Medulla oblongata (tissue), 1 donor: ENCODE measurements at regions not wholly inside any gene's neighbourhood (a gene's known extent, or its start where the extent isn't known, plus 50 kb on each side); places are given as distances from the start of the nearest gene placed in this dataset.

ENCODE experiments used
- DNase-seq: peaks from one replicate; pipeline ENCODE4 v3.0.0-alpha.2; 2015; ENCODE audit errors: extremely low spot score

DNA sequence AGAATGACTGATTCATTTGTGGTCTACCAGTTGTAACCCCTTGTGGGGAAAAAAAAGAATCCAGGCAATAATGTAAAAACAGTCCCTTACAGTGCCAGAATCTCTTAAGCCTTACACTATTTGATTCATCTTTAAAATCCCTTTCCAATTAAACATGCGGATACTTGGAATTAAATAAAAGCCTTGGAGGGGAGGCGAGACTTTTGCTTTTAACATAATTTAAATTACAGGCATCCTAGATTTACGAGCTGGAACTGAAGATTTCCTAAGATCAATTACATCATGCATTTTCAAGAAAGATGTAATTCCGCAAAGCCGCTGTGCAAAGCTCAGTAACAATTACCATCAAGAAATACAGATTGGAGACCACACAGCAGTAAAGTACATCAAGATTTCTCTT is 370.2 kb downstream of the MTRR start:
- DNase-seq, result no peak

DNA sequence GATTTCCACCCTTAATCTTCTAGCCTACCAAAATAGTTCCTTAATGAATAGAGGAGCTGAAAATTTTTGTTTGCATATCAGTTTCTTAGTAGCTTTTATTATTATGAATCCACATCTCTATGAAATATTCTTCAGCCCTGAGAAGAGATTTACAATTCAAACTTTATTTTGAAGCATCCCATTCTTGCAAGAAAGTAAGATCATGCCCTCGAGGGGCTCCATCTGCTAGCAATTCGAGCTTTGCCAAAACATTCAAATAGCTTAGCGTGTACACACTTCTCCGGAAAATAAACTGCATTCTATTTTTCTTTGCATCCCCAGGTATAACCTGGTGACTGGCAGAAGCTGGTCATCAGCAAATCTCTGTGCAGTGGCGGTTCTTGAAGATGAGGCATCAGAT is 370.7 kb downstream of the MTRR start:
- no peak for DNase-seq

DNA sequence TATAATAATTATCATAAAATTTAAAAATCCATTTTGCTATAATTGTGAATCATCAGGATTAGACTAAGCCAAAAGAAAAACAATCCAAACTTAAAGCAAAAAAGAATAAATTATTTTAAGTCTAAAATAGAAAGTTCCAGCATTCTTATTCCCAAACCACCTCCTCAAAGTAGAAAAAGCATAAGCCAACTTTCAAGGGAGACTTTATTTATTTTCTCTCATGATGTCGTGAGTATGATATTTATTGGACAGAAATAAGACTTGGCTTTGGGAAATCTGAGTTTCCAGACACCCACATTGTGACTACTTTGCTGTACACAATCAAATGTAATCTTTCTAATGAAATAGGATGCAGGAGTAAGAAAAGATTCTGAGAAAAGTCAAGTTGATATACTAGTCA is 372.1 kb downstream of the MTRR start:
- no peak for DNase-seq

DNA sequence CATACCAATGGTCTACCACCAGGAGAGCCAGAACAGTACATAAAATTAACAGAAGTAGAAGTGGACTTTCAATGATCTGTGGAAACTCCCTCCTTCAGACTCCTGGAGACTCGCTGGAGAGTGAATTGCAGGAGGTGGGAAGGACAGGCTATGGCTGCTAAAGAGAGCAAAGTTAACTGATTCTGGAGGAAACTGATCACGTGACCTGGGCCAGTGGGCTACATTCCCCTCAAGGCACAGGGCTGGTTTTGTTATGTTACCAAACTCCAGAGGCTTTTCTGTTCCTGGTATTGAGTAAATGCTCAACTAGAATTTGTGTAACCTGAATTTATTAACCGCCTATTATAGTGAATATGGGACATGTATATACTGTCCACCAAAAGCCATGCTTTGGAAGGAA is 372.6 kb downstream of the MTRR start:
- DNase-seq, result no peak

DNA sequence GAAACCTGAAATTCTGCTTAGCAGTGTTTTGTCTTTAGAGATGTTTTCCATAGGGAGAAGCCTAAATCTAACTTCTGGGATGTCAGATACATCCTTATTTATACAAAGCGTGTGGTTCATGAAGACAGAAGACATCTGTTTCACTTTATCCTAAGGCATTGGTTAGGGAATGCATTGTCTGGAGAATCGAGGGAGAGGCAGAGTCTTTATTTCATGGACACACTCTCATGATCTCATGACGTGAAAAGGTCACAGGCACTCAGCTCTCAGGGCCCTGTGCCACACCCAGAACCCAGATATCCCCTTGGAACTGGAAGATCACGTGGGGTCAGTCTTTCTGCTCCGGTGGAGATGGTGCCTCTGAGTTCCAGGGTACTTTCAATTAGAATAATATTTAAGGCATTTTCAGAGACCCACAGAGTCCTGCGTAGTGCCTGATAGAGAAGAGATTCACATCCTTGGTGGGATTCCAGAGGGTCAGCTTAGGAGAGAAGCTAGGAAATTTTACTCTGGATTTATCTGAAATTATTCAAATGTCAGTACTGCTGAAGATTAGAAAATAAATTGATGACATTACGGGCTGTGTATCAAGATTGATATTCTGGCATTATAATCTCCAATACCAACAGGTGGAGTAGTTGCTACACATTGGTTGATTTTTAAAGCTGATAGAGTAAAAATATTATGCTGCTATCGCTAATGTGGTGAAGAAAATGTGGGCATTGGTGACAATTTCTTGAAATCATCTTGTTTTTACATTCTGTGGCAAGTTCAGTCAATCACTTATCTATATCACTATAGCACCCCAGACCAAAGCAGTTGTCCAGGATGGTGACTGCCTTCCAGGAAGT is 378.3 kb downstream of the MTRR start:
- DNase-seq, result no peak

DNA sequence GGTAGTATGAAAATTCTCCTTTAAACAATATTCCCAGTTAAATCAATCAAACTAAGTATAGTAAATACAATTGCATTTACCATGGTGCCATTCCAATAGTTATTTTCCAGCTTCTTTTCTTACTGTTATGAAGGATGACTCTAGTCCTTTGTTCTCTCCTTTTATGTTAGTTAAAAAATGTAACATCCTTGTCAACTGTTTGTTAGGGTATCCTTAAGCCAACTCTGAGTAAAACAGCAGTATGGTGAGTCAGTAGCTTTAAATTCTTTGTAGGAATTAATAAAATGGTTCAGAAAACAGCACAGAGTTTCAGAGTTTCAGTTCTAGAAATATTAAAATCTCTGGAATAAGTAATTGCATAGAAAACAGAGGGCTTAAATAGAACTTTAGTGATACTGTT is 384.4 kb downstream of the MTRR start:
- no peak for DNase-seq

DNA sequence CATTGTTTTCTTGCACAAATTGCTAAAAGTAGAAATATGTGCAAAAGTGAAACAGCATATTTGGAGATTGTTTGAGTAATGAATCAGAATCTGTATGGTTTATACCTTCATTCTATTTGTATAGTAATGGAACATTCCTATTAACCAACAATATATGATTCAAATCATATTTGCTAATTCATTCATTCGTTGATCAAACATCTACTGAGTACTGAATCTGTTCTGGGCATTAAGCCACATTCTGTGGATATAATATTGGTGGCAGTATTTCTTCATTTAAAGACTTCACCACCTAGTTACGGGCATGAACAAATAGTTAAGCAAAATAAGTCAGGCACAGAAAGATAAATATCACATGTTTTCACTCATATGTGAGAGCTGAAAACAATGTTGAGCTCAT is 385.7 kb downstream of the MTRR start:
- DNase-seq, result no peak

DNA sequence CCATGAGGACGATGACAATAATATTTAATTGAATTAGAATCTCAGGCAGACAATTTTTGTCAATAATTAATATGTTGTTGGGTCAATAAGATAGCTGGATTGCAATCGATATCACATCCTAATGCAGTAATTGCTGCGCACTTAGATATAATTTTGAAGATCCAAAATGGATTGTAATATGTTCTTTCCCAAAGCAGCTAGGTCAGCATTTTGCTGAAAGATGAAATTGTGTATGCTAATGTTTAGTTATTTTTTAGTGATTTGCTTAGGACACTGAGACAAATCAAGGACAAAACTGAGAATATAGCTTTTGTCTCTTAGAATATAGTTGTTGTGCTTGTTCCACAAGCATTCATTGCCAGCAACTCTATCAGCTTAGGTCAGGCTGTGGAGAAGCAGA is 389.9 kb downstream of the MTRR start:
- DNase-seq, result no peak

DNA sequence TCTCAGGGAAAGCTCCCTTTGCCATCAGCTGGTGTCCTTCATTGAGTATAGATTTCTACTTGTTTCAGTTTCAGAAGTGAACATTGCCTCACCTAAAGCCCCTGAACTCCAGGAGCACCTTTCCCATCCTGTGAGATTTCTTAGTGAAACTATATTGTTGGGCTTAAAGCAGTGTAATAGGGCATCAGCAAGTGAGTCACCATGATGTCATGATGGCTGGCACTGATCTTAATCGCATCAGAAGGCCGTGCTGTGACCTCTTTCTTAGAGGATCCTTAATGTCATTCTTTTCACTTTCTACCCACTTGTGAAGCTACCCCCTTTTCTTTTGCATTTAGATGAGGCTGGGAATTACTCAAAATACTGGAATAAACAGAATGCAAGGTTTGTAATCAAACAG is 401.3 kb downstream of the MTRR start:
- no peak for DNase-seq

DNA sequence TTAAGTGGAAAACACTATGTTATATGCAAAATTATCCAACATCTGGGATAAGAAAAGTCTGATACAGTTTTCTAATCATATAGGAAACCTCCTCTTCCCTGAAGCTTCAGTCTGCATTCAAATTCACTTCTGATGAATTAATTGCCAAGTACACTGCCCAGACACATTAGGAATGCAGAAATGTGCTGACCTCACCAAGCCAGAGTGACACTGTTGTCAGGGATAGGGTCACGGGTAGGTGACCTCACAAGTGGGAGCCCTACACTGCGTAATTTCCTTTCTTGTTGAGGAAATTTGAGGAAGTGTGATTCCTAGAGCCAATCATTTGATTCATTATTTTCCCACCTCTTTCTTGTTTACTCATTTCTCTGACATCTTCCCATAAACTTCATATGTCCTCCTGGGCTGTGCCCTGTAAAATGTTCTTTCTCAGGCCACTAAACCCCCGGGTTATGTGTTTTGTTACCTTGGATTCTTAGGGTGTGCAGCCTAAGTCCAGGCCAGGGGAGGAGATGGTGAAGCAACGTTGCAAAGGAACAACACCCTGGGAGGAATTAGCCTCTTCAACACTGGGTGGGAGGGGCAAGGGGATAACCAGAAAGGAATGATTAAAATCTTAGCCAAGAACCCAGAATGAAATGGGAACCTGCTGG is 411.9 kb downstream of the MTRR start:
- no peak for DNase-seq

DNA sequence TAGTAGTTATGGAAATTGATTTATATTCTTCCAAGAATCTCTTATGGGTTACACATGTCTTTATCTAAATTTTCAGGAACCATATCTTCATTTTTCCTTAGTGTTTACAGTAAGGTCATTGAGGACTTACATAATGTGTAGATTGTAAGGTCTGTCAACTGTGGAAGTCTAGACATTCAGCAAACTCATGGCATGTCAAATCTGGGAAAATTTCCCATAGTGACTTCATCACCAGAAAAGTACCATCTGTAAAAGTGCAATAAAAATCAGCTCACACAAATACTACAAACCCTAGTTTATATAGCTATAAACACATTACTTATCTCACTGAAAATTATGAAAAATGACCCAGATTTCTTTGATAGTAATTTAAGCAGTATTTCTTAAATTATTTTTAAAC is 419.4 kb downstream of the MTRR start:
- no peak for DNase-seq

DNA sequence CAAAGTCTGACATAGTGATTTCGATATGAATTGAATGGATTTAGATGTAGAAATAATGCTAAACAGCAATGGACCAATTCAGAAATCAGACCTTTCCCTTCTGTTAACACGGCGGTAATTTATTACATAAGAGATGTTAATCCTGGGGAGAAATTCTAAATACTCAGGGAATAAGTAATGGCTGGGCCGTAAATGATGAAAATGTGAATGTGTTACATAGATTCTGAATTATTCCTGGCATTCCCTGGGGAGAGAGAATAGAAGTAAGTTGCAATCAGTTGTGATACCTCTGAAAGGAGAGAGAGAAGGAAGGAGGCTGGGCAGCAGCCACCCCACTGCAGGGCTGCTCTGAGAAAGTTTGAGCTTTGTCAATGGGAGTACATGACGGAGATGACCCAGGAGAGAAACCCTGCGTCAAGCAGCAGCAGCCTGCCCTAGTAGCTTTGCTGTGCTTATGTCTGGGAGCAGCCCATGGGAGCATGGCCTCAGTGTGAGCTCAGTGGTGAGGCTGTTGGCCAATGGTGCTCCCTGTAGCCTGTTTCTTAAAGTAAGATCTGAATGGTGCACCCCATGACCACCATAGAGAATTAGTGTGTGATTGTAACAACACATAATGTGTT is 420.1 kb downstream of the MTRR start:
- no peak for DNase-seq

DNA sequence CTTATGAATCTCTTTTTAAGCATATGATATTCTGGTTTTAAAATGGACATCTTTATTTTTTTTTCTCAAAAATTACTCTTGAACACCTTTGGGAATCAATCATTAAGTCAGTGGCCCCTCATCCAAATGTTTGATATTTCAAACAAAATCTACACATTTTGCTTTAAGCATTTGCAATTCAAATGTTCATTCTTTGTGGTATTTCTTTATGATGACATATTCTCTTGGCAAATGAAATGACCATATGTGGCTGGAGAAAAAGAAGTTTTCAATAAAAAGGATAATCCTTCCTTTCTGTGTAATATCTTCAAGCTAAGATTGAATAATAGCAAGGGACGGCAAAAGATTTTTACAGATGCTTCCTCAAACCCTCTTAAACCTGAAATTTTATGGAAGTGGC is 420.8 kb downstream of the MTRR start:
- DNase-seq, result no peak

DNA sequence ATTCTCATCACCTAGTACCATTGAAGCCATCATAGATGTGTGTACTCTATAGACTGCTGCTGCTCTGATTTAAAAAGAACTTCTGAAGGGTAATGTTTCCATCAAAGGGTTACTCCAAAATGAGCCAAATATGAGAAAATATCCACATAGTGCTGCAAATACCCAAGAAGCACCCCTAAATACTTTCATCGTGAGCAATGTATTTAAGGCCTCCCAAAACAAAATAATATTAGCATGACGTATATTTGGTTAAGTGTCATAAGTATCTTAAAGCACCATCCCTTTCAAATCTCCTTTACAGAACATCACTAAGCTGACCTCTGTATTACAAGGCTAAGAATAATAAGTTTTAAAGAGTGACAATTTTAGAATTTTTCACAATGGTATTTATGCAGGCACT is 421.8 kb downstream of the MTRR start:
- DNase-seq, result no peak

DNA sequence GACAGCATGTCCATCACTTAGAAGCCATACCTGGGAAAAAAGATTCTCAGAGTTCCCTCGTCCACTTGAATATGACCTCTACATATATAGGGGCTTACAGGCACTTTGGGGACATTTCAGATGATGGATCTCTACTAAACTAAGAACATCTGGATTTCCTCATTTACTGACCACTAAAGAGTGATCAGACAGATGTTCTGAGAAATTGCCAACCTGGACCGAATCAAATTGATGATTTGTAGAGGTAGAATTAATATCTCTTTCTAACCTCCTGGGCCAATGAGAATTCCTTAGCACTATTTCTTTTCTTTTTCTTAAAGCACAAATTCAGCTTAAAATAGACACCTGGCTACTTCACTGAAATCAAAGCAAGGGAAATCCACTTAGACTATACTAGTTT is 422.7 kb downstream of the MTRR start:
- DNase-seq, result no peak

DNA sequence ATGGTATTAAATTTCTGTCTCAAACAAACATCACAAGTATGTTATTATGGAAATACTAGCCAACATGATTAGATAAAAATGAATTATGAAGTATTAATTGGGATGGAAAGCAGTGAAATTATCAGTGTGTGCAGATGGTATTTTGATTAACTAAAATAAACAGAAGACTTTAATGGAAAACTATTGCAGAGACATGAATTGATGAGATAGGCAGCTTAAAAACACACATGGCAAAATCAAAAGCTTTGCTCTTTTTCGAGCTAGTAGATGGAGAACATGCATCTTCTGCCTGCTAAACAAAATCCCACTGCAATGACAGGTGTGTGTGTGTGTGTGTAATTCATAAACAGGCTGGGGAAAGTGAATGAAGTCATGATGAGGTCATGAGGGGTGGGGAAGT is 426.2 kb downstream of the MTRR start:
- no peak for DNase-seq

DNA sequence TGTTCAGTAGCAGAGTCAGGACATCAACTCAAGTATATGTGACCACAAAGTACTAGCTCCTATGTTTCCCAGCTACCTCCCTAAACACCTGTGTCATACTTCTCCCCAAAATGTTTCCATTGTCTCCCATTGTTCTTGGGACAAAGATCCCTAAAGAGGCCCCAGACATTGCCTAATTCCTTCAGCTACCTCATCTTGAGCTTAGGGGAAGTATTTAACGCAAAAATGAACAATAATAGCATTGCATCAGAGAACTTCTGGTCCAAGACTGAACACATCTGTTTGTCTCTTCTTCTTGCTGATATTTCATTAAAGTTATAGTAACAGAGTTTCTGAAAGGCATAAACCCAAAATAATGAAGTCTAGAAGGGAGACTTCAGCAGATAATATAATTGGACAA is 430.8 kb downstream of the MTRR start:
- no peak for DNase-seq

DNA sequence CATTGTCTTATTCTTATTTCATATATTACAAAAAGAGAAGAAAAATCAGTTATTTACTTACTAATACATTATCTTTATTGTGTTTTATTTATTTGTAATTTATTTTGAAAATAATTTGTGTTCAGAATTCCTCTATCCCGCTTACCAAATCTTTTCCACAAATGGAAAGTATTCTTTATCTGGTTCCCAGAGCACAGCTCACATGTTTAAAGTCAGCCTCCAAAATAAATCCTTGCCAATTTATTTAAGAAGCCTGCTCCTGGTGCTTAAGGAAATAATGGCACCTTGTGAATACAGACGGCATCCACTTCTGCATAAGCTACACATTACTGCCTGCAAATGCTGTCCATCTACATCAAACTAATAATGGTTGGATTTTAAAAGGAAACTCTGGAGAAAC is 435.4 kb downstream of the MTRR start:
- no peak for DNase-seq

DNA sequence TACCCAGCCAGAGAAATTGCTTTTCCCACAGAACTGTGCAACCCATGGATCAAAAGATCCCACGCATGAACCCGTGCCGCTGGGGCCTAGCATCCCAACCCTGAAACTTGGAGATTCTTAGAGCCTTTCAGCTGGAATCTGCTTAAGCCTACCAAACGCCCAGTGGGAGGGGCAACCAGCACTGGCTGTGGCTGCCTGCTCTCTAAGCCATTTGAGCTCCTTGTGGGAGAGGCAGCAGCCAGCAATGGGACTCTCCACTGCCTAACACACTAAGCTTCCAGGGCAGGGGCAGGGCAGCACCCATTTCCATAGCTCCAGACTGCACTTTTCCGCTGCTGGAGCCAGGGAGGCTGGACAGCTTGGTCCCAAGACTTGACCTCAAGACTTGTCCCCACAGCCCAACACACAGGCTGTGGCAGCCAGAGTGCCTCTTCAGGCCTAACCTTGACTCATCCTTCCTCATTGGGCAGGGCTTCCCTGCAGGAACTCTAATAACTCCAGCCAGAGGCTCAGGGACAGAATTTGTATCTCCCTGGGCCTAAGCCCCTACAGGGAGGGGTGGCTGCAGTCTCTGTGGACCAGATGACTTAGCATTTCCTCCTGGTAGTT is 437.4 kb downstream of the MTRR start:
- no peak for DNase-seq

DNA sequence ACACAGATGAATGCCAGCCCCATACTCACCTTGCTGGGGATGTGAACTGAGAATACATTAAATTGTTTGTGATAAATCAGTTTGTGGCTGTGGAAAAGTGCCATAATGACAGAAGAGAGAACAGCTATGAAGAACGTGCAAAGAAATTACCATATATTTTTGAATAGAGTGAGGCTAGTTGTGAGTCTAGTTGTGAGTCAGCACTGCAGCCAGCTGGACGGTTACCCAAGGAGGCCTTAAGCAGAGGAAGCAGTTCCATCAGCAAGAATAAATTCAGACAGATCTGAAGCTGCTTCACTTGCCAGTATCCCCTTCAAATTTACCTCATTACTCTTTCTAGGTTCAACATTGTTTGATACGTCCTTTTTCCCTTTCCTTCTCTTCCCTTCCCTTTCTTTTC is 446.0 kb downstream of the MTRR start:
- DNase-seq, result no peak

DNA sequence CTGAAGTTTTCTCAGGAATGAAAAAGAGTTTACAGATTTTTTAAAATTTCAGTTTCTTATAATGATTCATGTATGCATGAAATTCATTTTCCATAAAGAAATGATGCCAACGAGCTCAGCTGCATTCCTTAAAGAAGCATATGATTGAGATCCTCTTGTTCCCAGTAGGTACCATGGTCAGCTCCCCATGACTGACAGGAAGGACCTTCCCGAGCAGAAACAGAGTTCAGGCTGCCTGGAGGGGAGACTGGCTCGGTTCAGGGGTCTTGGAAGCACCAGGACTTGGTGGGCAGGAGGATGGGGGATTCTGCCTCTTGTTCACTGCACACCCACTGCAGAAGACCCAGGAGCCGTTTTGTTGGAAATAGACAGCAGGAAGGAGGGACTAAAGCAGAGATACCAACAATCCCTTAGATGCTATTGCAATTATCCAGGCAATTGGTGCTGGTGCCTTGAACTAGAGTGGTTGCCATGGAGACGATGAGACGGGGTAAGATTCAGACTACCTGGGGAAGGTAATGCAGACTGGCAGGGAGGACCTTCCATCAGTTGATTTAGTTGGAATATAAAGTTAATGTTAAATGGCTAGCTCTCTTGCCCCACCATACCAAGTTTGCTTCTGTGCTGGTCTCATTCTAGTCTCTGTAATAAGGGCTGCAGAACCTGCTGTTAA is 447.8 kb downstream of the MTRR start:
- no peak for DNase-seq

DNA sequence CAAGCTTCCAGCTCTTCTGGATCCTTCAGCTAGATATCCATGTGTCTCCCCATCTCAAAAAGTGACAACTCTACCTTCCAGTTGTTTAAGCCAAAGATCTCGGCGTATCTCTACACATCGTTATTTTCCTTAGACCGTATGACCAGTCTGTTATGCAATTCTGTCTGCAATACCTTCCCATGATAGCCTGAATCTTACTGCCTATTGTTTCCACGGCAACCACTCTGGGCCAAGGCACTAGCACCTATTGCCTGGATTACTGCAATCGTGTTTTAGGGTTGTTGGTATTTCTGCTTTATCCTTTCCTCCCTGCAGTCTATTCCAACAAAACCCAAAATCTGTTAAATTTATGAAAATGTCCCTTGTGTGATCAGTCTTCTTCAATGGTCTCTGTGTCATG is 448.4 kb downstream of the MTRR start:
- DNase-seq, result no peak
